ENCODE measurements at regions not wholly inside any gene's neighbourhood (a gene's known extent, or its start where the extent isn't known, plus 50 kb on each side); places are given as distances from the start of the nearest gene placed in this dataset.

DNA sequence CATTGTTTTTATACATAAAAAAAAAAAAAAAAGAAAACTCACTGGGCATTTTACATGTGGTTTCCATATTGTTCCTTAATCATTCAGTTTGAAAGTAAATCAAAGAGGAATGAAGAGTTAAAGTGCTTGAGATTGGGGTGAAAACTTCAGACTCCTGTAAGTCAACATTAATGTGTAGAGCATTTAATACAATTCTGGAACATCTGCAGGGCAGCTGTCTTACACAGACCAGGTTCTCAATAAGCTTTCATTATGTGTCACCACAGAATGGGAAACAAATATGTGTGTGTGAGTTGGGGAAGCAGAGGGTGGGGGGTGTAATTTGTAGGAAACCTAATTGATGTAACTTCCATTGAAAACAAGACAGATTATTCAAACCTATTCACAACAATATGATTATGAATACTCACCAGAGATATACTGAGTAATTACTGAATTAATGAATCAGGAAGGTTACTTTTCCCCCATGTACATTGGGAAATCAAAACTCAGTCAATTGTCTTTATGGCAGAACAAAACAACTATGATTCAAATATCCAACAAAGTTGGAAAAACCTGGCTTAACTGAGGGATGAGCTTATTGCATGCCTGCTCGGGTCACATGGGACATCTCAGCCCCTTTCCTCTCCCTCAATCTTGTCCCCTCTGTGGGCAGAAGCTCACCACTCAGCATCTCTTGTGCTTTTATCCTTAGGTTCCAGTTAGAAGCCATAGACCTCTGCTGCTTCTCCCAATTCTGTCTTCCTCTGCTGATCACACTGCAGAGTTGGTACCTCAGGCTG, 281.2 kb upstream of the THBS1 start:
- TF ChIP-seq ESRRG (CRISPR knock-in tag; IDR thresholded peaks at IDR 0.05): no peak
- ATAC-seq: no peak

DNA sequence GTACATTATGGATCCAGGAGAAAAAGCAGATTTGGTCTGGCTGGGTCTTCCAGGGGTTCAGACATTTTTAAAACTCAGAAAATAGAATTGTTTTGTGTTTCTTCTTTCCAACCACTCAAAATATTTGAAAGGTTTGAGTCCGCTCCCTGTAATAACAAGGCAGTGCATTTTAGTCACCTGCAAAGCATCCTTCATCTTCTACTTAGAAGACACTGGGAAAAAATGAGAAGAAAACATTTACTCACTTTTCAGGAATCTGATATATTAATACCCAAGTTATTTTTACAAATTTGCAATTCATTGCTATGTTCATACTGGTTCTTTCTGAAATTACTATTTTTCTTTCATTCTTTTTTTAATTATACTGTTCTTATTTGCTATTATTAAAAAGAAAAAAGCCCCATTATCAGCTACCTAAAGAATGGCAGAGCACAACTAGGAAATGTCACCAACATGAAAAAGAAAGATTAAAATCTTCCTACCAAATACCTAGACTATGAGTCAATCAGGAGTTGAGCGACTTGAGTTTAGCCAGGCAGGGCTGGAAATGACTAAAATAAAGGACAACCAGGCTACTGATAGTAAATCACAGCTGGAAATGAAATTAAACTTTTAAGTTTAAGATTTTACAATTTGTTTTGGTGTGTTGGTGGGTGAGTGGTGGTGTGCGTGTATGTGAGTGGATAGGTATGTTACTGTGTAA, 280.3 kb upstream of the THBS1 start:
- peak; percentile 59 for ATAC-seq
- TF ChIP-seq ZC3H10 (CRISPR knock-in tag; IDR thresholded peaks at IDR 0.05) (peak; percentile 69; the same call in 1 of the 2 replicates), CSDC2 (CRISPR knock-in tag; IDR thresholded peaks at IDR 0.05) (no peak), SNAI2 (CRISPR knock-in tag; IDR thresholded peaks at IDR 0.05) (no peak), TOX (CRISPR knock-in tag; IDR thresholded peaks at IDR 0.05; ENCODE audit: borderline replicate concordance) (no peak), OSR1 (CRISPR knock-in tag; IDR thresholded peaks at IDR 0.05) (no peak), ZFP30 (CRISPR knock-in tag; IDR thresholded peaks at IDR 0.05) (no peak), PPARA (CRISPR knock-in tag; IDR thresholded peaks at IDR 0.05; ENCODE audit: borderline replicate concordance) (no peak), BACH2 (CRISPR knock-in tag; IDR thresholded peaks at IDR 0.05; ENCODE audit: borderline replicate concordance) (no peak), TCF4 (CRISPR knock-in tag; IDR thresholded peaks at IDR 0.05; ENCODE audit: borderline replicate concordance) (no peak), ZNF70 (CRISPR knock-in tag; IDR thresholded peaks at IDR 0.05) (no peak), ZFP3 (CRISPR knock-in tag; IDR thresholded peaks at IDR 0.05) (no peak), ZNF565 (CRISPR knock-in tag; conservative IDR thresholded peaks at IDR 0.05; ENCODE audit: low read depth) (no peak), ESRRG (CRISPR knock-in tag; IDR thresholded peaks at IDR 0.05) (0 out of 2 replicates have a peak, but pooled peaks have one; percentile 28), RARB (CRISPR knock-in tag; IDR thresholded peaks at IDR 0.05) (no peak), ZNF8 (CRISPR knock-in tag; IDR thresholded peaks at IDR 0.05) (no peak), ISL1 (CRISPR knock-in tag; IDR thresholded peaks at IDR 0.05) (peak; percentile 92), GLIS3 (CRISPR knock-in tag; IDR thresholded peaks at IDR 0.05) (no peak), ARNTL (CRISPR knock-in tag; IDR thresholded peaks at IDR 0.05; ENCODE audit: borderline replicate concordance, low read depth) (no peak)
- TF ChIP-seq, protein P1, sequence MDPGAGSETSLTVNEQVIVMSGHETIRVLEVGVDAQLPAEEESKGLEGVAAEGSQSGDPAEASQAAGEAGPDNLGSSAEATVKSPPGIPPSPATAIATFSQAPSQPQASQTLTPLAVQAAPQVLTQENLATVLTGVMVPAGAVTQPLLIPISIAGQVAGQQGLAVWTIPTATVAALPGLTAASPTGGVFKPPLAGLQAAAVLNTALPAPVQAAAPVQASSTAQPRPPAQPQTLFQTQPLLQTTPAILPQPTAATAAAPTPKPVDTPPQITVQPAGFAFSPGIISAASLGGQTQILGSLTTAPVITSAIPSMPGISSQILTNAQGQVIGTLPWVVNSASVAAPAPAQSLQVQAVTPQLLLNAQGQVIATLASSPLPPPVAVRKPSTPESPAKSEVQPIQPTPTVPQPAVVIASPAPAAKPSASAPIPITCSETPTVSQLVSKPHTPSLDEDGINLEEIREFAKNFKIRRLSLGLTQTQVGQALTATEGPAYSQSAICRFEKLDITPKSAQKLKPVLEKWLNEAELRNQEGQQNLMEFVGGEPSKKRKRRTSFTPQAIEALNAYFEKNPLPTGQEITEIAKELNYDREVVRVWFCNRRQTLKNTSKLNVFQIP (CRISPR knock-in tag; IDR thresholded peaks at IDR 0.05; ENCODE audit: borderline replicate concordance, low read depth): 0 out of 2 replicates have a peak, but pooled peaks have one; percentile 47
- TF ChIP-seq, protein P2, sequence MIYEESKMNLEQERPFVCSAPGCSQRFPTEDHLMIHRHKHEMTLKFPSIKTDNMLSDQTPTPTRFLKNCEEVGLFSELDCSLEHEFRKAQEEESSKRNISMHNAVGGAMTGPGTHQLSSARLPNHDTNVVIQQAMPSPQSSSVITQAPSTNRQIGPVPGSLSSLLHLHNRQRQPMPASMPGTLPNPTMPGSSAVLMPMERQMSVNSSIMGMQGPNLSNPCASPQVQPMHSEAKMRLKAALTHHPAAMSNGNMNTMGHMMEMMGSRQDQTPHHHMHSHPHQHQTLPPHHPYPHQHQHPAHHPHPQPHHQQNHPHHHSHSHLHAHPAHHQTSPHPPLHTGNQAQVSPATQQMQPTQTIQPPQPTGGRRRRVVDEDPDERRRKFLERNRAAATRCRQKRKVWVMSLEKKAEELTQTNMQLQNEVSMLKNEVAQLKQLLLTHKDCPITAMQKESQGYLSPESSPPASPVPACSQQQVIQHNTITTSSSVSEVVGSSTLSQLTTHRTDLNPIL (CRISPR knock-in tag; IDR thresholded peaks at IDR 0.05; ENCODE audit: low read depth): peak; percentile 48; the same call in 1 of the 2 replicates
- TF ChIP-seq, protein P3, sequence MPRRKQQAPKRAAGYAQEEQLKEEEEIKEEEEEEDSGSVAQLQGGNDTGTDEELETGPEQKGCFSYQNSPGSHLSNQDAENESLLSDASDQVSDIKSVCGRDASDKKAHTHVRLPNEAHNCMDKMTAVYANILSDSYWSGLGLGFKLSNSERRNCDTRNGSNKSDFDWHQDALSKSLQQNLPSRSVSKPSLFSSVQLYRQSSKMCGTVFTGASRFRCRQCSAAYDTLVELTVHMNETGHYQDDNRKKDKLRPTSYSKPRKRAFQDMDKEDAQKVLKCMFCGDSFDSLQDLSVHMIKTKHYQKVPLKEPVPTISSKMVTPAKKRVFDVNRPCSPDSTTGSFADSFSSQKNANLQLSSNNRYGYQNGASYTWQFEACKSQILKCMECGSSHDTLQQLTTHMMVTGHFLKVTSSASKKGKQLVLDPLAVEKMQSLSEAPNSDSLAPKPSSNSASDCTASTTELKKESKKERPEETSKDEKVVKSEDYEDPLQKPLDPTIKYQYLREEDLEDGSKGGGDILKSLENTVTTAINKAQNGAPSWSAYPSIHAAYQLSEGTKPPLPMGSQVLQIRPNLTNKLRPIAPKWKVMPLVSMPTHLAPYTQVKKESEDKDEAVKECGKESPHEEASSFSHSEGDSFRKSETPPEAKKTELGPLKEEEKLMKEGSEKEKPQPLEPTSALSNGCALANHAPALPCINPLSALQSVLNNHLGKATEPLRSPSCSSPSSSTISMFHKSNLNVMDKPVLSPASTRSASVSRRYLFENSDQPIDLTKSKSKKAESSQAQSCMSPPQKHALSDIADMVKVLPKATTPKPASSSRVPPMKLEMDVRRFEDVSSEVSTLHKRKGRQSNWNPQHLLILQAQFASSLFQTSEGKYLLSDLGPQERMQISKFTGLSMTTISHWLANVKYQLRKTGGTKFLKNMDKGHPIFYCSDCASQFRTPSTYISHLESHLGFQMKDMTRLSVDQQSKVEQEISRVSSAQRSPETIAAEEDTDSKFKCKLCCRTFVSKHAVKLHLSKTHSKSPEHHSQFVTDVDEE (CRISPR knock-in tag; IDR thresholded peaks at IDR 0.05): no peak
- TF ChIP-seq, protein P4, sequence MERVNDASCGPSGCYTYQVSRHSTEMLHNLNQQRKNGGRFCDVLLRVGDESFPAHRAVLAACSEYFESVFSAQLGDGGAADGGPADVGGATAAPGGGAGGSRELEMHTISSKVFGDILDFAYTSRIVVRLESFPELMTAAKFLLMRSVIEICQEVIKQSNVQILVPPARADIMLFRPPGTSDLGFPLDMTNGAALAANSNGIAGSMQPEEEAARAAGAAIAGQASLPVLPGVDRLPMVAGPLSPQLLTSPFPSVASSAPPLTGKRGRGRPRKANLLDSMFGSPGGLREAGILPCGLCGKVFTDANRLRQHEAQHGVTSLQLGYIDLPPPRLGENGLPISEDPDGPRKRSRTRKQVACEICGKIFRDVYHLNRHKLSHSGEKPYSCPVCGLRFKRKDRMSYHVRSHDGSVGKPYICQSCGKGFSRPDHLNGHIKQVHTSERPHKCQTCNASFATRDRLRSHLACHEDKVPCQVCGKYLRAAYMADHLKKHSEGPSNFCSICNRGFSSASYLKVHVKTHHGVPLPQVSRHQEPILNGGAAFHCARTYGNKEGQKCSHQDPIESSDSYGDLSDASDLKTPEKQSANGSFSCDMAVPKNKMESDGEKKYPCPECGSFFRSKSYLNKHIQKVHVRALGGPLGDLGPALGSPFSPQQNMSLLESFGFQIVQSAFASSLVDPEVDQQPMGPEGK (CRISPR knock-in tag; IDR thresholded peaks at IDR 0.05; ENCODE audit: borderline replicate concordance): no peak
- TF ChIP-seq, protein P5, sequence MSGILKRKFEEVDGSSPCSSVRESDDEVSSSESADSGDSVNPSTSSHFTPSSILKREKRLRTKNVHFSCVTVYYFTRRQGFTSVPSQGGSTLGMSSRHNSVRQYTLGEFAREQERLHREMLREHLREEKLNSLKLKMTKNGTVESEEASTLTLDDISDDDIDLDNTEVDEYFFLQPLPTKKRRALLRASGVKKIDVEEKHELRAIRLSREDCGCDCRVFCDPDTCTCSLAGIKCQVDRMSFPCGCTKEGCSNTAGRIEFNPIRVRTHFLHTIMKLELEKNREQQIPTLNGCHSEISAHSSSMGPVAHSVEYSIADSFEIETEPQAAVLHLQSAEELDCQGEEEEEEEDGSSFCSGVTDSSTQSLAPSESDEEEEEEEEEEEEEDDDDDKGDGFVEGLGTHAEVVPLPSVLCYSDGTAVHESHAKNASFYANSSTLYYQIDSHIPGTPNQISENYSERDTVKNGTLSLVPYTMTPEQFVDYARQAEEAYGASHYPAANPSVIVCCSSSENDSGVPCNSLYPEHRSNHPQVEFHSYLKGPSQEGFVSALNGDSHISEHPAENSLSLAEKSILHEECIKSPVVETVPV (CRISPR knock-in tag; IDR thresholded peaks at IDR 0.05): 0 out of 2 replicates have a peak, but pooled peaks have one; percentile 14
